GM12892 (cell line): ENCODE measurements at regions not wholly inside any gene's neighbourhood (a gene's known extent, or its start where the extent isn't known, plus 50 kb on each side); places are given as distances from the start of the nearest gene placed in this dataset.

Experiments
- POLR2A ChIP-seq: IDR thresholded peaks from 2 replicates; pipeline ENCODE4 v1.6.1; 2011; ENCODE audit warnings: low read depth, low read length, control low read depth
- POLR2AphosphoS5 ChIP-seq: IDR thresholded peaks from 2 replicates; pipeline ENCODE4 v1.6.1; 2011; ENCODE audit warnings: low read depth, low read length, control low read depth
- TAF1 ChIP-seq: IDR thresholded peaks from 2 replicates; pipeline ENCODE4 v1.6.1; 2011; ENCODE audit warnings: low read depth, mild to moderate bottlenecking, control low read depth, low read length, borderline replicate concordance

GRCh38 chr3:132790806-132791205 is 68.6 kb upstream of the NPHP3 start:
- no peak for TF ChIP-seq POLR2AphosphoS5
- no peak for TF ChIP-seq POLR2A
- TF ChIP-seq TAF1 = no peak
